Karpas-422 (cell line): ENCODE measurements at regions not wholly inside any gene's neighbourhood (a gene's known extent, or its start where the extent isn't known, plus 50 kb on each side); places are given as distances from the start of the nearest gene placed in this dataset.

Experiments
- DNase-seq: peaks from one replicate; pipeline ENCODE4 v3.0.0-alpha.2; 2015
- H2AFZ ChIP-seq: fragments of 200-600 bp; sonication (generic); 2 replicates; pipeline ENCODE4 v1.6.1; 2014; ENCODE audit warnings: antibody characterized with exemption, low read length, mixed read lengths
- H3K27ac ChIP-seq: fragments of 200-600 bp; sonication (generic); 2 replicates; pipeline ENCODE4 v1.5.1; 2014; ENCODE audit warnings: mild to moderate bottlenecking, low read length, moderate library complexity
- H3K27me3 ChIP-seq: fragments of 200-600 bp; sonication (generic); 2 replicates; pipeline ENCODE4 v1.6.1; 2014; ENCODE audit warnings: low read length, mixed read lengths
- H3K36me3 ChIP-seq: fragments of 200-600 bp; sonication (generic); 2 replicates; pipeline ENCODE4 v1.6.1; 2014; ENCODE audit warnings: low read length, mixed read lengths; ENCODE audit not compliant: insufficient read depth
- H3K4me1 ChIP-seq: fragments of 200-600 bp; sonication (generic); 2 replicates; pipeline ENCODE4 v1.6.1; 2014; ENCODE audit warnings: mild to moderate bottlenecking, low read length, mixed read lengths
- H3K4me2 ChIP-seq: fragments of 200-600 bp; sonication (generic); 2 replicates; pipeline ENCODE4 v1.6.1; 2014; ENCODE audit warnings: low read length, low read depth, mild to moderate bottlenecking; ENCODE audit not compliant: poor library complexity, severe bottlenecking
- H3K4me3 ChIP-seq: fragments of 200-600 bp; sonication (generic); 2 replicates; pipeline ENCODE4 v1.5.1; 2014; ENCODE audit warnings: mild to moderate bottlenecking, antibody characterized with exemption, low read length, mixed read lengths
- H3K79me2 ChIP-seq: fragments of 200-600 bp; sonication (generic); 2 replicates; pipeline ENCODE4 v1.6.1; 2014; ENCODE audit warnings: mild to moderate bottlenecking, low read length, mixed read lengths
- H3K9ac ChIP-seq: fragments of 200-600 bp; sonication (generic); 2 replicates; pipeline ENCODE4 v1.6.0; 2014; ENCODE audit warnings: low read length
- H3K9me2 ChIP-seq: fragments of 200-600 bp; sonication (generic), shearing (Covaris generic); replicated peaks from 2 replicates; pipeline ENCODE4 v1.6.0; 2014; ENCODE audit warnings: mild to moderate bottlenecking, low read length, moderate library complexity; ENCODE audit not compliant: insufficient read depth
- H3K9me3 ChIP-seq: fragments of 300-700, 200-600 bp; sonication (generic); 2 replicates; pipeline ENCODE4 v1.6.1; 2014; ENCODE audit warnings: low read length, mixed read lengths
- H4K20me1 ChIP-seq: fragments of 200-600 bp; sonication (generic); 2 replicates; pipeline ENCODE4 v1.6.1; 2014; ENCODE audit warnings: mild to moderate bottlenecking, antibody characterized with exemption, low read length, low read depth; ENCODE audit not compliant: insufficient read depth

GRCh38 chr6:121880831-121881230, 445.4 kb downstream of the GJA1 start:
- Histone ChIP-seq H3K36me3 (no peaks in the 10 kb centered on the region), H4K20me1 (no peaks in the 10 kb centered on the region), H3K9me3 (no peaks in the 10 kb centered on the region), H3K9me2 (no peaks in the 10 kb centered on the region), H3K27me3 (no peaks in the 10 kb centered on the region), H3K9ac (no peak overlapping the region), H3K27ac (no peak overlapping the region), H3K79me2 (no peaks in the 10 kb centered on the region), H3K4me1 (no peaks in the 10 kb centered on the region), H2AFZ (no peak overlapping the region), H3K4me3 (no peak overlapping the region), H3K4me2 (no peak overlapping the region)
- no peak for DNase-seq

GRCh38 chr6:121881974-121882667, 446.7 kb downstream of the GJA1 start:
- H3K9me2 ChIP-seq: no peaks in the 10 kb centered on the region
- H3K27me3 ChIP-seq: no peaks in the 10 kb centered on the region
- no peak overlapping the region for H2AFZ ChIP-seq
- no peak overlapping the region for H3K27ac ChIP-seq
- H4K20me1 ChIP-seq: no peaks in the 10 kb centered on the region
- H3K79me2 ChIP-seq: no peaks in the 10 kb centered on the region
- H3K9me3 ChIP-seq: no peaks in the 10 kb centered on the region
- no peak overlapping the region for H3K4me3 ChIP-seq
- H3K4me2 ChIP-seq: no peak overlapping the region
- H3K4me1 ChIP-seq: no peaks in the 10 kb centered on the region
- no peaks in the 10 kb centered on the region for H3K36me3 ChIP-seq
- no peak for DNase-seq
- no peak overlapping the region for H3K9ac ChIP-seq

GRCh38 chr6:121884091-121884490, 448.6 kb downstream of the GJA1 start:
- Histone ChIP-seq H3K4me1 (no peaks in the 10 kb centered on the region), H3K36me3 (no peaks in the 10 kb centered on the region), H3K9ac (no peak overlapping the region), H3K9me3 (no peaks in the 10 kb centered on the region), H3K79me2 (no peaks in the 10 kb centered on the region), H3K9me2 (no peaks in the 10 kb centered on the region), H3K27ac (no peak overlapping the region), H2AFZ (no peak overlapping the region), H3K4me2 (no peak overlapping the region), H3K27me3 (no peaks in the 10 kb centered on the region), H3K4me3 (no peak overlapping the region), H4K20me1 (no peaks in the 10 kb centered on the region)
- no peak for DNase-seq

DNA sequence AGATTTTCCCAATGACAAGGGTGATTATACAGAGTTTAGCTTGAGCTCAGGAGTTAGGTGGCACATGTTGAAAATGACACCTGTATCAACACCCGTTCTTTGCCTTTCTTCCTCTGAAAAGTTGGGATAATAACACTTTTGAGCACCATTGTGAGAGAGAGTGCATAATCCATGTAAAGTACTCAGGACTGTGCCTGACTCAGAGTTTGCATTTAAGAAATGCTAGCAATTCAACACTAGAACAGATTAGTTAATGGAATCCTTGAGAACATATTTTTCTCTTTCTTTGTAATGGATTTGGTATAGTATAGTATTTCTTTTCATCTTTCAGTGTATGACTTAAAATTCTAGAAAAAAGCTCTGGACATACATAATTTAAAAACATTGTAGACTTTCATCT, 449.2 kb downstream of the GJA1 start:
- Histone ChIP-seq H2AFZ (no peak overlapping the region), H4K20me1 (no peaks in the 10 kb centered on the region), H3K4me3 (no peak overlapping the region), H3K36me3 (no peaks in the 10 kb centered on the region), H3K9ac (no peak overlapping the region), H3K27me3 (no peaks in the 10 kb centered on the region), H3K79me2 (no peaks in the 10 kb centered on the region), H3K9me3 (no peaks in the 10 kb centered on the region), H3K27ac (no peak overlapping the region), H3K9me2 (no peaks in the 10 kb centered on the region), H3K4me1 (no peaks in the 10 kb centered on the region), H3K4me2 (no peak overlapping the region)
- DNase-seq: no peak

DNA sequence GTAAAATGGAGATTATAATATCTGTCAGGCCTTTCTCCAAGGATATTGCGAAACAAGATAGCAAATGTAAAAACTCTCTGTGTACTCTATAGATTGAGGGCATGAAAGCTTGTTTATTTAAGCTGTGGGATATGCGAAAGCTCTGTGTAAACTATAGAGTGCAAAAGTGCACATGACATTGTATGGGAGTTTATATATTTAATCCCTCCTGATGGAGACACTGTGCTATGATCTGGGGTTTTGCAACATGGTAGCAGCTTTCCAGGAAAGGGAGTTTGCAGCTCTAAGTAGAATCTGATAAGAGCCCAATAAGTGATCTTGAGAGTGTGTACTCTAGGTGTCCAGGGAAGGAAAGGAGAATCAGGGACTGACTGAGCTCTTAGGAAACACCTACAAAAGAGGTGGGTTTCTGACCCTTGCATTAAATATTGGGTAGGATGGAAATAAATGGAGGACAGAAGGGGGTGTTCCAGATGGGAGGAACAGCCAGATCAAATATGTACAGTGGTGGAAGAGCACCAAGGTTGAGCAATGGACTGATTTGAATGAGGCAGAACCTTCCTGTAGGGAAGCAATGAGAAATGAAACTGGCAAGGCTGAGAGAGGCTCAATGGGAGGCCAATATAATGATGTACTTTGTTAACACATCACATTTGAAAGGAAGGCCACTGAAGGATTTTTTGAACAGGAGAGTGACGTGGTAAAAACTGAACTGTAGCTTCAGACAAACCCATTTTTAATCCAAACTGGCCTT, 450.1 kb downstream of the GJA1 start:
- H3K4me1 ChIP-seq: no peaks in the 10 kb centered on the region
- H3K9me3 ChIP-seq: no peaks in the 10 kb centered on the region
- H2AFZ ChIP-seq: no peak overlapping the region
- H3K27me3 ChIP-seq: no peaks in the 10 kb centered on the region
- DNase-seq: no peak
- no peak overlapping the region for H3K9ac ChIP-seq
- H3K4me3 ChIP-seq: no peak overlapping the region
- H3K27ac ChIP-seq: no peak overlapping the region
- no peaks in the 10 kb centered on the region for H3K9me2 ChIP-seq
- H3K79me2 ChIP-seq: no peaks in the 10 kb centered on the region
- no peaks in the 10 kb centered on the region for H3K36me3 ChIP-seq
- H3K4me2 ChIP-seq: no peak overlapping the region
- H4K20me1 ChIP-seq: no peaks in the 10 kb centered on the region

DNA sequence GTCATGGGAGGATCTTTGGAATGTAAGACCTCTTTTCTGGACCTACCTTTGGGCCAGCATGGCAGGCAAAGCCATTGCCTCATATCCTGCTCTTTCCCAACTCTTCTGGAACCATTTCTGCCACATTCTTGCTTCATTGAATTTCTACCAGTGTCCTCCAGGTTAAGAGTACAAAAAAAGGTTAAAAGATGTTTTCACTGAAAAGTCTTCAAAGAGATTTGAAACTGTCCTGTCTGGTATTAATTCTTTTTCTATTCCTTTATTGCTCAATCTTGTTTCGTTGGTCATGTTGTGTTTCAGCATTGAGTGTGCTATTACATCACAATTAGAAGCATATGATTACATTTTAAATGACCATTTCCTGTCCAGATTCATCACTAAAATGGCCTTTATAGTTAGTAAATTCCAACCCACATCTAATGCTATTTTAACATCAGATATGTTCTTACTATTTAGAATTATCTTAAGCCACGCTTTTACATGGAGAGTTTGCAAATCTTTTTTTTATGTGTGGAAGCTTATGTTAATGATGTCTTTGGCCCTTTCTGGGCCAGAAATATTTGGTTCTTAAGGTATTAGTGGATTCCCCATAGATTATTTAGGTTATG, 450.9 kb downstream of the GJA1 start:
- Histone ChIP-seq H2AFZ (no peak overlapping the region), H3K9ac (no peak overlapping the region), H3K4me3 (no peak overlapping the region), H3K79me2 (no peaks in the 10 kb centered on the region), H3K4me2 (no peak overlapping the region), H3K27me3 (no peaks in the 10 kb centered on the region), H3K9me3 (no peaks in the 10 kb centered on the region), H3K9me2 (no peaks in the 10 kb centered on the region), H3K36me3 (no peaks in the 10 kb centered on the region), H3K4me1 (no peaks in the 10 kb centered on the region), H4K20me1 (no peaks in the 10 kb centered on the region), H3K27ac (no peak overlapping the region)
- DNase-seq: no peak

DNA sequence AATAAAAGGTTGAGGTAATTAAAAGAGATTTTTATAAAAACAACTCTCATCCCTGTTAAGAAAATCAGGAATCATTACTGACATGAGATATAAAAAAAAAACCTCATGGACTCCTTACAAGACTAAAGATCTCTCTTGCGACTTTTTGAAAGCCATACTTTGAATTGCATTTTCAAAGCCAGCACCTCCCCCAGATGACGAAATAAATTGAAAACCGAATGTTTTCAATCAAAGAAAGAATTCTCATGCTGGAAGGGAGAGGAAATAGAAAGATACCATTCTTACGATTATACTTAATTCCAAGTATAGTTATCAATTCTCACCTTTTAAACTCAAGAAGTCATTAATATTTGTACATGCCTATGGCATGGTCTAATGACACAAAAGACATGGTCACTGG, 452.3 kb downstream of the GJA1 start:
- H3K4me1 ChIP-seq: no peaks in the 10 kb centered on the region
- no peaks in the 10 kb centered on the region for H3K9me2 ChIP-seq
- H3K36me3 ChIP-seq: no peaks in the 10 kb centered on the region
- no peak overlapping the region for H3K9ac ChIP-seq
- H4K20me1 ChIP-seq: no peaks in the 10 kb centered on the region
- H2AFZ ChIP-seq: no peak overlapping the region
- H3K4me2 ChIP-seq: no peak overlapping the region
- no peaks in the 10 kb centered on the region for H3K79me2 ChIP-seq
- no peaks in the 10 kb centered on the region for H3K27me3 ChIP-seq
- no peak for DNase-seq
- no peaks in the 10 kb centered on the region for H3K9me3 ChIP-seq
- H3K4me3 ChIP-seq: no peak overlapping the region
- no peak overlapping the region for H3K27ac ChIP-seq

DNA sequence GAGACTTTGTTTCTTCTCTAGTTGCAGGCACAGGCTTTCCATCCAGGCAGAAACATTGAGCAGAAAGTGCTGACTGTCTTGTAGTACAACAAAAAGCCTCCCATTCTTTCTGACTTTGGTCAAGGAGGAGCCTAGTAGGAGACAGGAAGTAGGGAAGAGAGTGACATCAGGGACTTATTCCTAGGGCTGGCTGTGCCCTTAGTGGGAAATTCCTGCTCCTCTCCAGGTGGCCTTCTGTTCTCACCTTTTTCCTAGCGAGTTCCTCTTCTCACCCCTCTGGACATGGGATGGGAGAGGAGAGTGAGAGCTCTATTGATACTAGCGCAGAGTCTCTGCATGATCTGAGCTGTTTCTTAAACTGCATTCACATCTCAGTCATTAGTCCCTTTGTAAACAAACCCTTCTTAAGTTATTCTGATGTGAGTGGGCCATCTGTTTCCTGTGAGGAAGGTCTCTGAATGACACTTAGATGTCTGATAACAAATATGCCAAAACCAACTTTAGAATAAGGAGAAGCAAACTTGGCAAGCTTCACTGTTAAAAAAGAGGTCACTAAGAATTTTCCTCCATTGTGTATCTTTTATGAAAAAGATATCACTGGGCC, 455.0 kb downstream of the GJA1 start:
- no peak overlapping the region for H3K4me2 ChIP-seq
- no peak for DNase-seq
- no peaks in the 10 kb centered on the region for H3K27me3 ChIP-seq
- H3K4me1 ChIP-seq: no peaks in the 10 kb centered on the region
- H3K4me3 ChIP-seq: no peak overlapping the region
- H3K9me3 ChIP-seq: no peaks in the 10 kb centered on the region
- H2AFZ ChIP-seq: no peak overlapping the region
- H3K9me2 ChIP-seq: no peaks in the 10 kb centered on the region
- no peak overlapping the region for H3K9ac ChIP-seq
- no peak overlapping the region for H3K27ac ChIP-seq
- no peaks in the 10 kb centered on the region for H4K20me1 ChIP-seq
- H3K79me2 ChIP-seq: no peaks in the 10 kb centered on the region
- H3K36me3 ChIP-seq: no peaks in the 10 kb centered on the region
